ENCODE measurements at regions not wholly inside any gene's neighbourhood (a gene's known extent, or its start where the extent isn't known, plus 50 kb on each side); places are given as distances from the start of the nearest gene placed in this dataset.
"Not testable (repeated sequence)": the region's sequence is repeated elsewhere in the genome, so short reads cannot be mapped to it uniquely, and the experiment has no call there.

DNA sequence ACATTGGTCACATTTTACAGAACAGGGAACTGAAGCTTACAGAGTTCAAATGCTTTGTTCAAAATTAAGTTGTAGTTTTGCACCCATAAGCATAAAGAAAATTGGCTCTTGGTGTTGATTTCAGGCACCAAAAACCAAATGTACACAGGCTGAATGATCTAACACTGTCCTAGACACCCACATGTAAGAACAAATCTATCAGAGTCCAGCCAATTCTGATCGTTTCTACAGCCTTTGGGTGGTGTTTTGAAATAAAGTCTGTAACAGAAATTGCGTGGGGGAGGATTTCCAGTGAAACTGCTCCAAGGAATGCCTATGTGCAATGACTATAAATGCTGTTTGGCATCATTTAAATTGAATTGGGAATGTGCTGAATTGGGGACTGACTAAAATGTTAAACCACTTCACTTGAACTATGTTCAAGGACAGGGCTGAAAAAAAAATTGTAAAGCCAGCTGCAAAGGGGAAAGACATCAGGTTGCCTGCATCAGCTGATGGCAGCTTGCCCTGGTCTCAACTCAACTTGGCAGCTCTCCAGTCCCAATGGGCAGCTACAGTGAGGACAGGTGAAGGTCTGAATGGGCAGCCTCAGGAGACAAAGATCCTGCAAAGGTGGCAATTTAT, 92.2 kb upstream of the TRPC7 start:
- intact Hi-C loops (cut with DNase I), result no loop called here
- DNase-seq (no peak), ATAC-seq (no peak)

DNA sequence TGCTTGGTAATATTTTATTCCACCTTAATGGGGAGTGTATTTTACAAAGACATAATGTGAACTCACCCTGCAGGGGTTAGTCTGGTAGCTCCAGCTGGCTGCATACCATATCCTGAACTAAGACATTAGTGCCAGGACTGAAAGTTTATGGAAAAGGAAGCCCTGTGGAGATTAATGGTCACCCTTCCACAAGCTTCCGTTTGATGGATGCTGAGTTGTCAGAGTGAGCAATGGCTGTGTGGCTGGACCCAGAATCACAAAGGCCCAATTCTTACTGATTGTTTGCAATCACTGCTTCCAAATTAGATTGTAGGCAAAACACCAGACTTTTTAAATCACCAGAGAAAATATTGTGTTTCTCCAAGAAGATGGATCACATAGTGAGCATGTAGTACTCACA, 90.1 kb upstream of the TRPC7 start:
- ATAC-seq, result no peak
- intact Hi-C loops (cut with DNase I), result no loop called here
- DNase-seq, result no peak

DNA sequence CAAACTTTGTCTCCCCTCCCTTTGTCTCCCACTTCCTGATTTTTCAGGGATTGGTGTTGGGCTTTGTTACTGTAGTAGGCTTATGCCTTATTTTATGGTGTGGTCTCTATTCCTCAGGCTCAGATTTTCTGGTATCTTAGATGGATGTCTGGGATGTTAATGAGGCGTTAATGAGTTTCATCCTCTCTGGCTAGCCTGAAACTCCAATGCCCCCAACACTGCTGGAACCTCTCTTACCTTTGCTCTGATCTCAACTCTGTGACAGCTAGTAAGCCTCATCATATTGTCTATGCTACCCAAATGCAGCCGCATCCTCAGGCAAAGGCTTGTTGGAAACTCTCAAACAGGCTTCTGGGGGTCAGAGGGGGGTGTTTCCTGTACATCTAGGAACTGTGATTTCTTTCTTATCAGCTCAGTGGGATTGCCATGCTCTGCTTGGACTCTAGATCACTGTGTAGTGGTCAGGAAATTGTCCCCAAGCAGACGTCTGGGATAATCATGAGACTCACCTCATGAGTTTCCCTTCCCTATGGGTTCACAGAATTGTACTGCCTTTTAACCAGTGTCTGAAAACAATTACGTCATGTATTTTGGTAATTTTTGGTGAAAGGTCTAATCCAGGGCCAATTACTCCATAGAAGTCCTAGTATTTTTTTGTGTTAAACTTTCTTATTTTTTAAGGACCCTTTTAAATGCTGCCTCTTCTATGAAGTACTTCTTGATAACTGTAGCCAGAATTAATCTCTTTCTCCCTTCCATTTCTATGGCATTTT, 88.8 kb upstream of the TRPC7 start:
- intact Hi-C loops (cut with DNase I), result no loop called here
- no peak for ATAC-seq

DNA sequence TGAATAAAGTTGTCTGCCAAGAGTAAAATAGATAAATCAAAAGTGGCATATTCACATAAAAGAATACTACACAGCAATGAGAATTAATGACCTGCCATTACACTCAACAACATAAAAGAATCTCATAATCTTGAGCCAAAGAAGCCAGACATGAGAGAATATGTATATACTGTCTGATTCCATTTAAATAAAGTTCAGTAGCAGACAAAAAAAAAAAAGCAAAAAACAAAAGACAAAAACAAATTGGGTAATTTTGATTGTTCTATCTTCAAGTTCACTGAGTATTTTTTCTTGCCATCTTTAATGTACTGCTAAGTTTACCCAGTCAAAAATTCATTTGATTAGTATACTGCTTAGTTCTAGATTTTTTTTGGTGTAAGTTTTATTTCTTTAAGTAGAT, 87.9 kb upstream of the TRPC7 start:
- intact Hi-C loops (cut with DNase I), result no loop called here
- DNase-seq, result no peak
- no peak for ATAC-seq

More for the DNA sequence above, 88.8 kb upstream of the TRPC7 start:
- DNase-seq, result no peak

DNA sequence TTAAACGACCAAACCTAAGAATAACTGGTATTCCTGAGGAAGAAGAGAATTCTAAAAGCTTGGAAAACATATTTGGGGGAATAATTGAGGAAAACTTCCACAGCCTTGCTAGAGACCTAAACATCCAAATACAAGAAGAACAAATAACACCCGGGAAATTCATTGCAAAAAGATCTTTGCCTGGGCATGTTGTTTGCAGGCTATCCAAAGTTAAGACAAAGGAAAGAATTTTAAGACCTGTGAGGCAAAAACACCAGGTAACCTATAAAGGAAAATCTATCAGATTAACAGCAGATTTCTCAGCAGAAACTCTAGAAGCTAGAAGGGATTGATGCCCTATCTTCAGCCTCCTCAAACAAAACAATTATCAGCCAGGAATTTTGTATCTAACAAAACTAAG, 82.2 kb upstream of the TRPC7 start:
- intact Hi-C loops (cut with DNase I); ATAC-seq; DNase-seq: not testable (repeated sequence)

DNA sequence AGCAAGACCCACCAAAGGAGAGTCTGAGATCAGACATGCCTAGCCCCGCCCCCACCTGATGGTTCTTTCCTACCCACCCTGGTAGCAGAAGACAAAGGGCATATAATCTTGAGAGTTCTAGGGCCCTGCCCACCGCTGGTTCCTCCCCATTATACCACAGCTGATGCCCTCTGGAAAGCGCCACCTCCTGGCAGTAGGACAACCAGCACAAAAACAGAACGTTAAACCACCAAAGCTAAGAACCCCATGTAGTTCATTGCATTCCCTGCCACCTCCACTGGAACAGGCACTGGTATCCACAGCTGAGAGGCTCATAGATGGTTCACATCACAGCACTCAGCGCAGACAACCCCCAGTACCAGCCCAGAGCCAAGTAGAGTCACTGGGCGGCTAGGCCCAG, 81.2 kb upstream of the TRPC7 start:
- ATAC-seq (no peak), DNase-seq (no peak)
- intact Hi-C loops (cut with DNase I), result no loop called here

DNA sequence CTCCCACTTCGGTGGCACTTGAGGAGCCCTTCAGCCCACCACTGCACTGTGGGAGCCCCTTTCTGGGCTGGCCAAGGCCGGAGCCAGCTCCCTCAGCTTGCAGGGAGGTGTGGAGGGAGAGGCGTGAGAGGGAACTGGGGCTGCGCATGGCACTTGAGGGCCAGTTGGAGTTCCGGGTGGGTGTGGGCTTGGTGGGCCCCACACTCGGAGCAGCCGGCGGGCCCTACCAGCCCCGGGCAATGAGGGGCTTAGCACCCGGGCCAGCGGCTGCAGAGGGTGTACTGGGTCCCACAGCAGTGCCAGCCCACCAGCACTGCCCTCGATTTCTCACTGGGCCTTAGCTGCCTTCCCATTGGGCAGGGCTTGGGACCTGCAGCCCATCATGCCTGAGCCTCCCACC, 78.8 kb upstream of the TRPC7 start:
- intact Hi-C loops (cut with DNase I); ATAC-seq; DNase-seq: not testable (repeated sequence)

DNA sequence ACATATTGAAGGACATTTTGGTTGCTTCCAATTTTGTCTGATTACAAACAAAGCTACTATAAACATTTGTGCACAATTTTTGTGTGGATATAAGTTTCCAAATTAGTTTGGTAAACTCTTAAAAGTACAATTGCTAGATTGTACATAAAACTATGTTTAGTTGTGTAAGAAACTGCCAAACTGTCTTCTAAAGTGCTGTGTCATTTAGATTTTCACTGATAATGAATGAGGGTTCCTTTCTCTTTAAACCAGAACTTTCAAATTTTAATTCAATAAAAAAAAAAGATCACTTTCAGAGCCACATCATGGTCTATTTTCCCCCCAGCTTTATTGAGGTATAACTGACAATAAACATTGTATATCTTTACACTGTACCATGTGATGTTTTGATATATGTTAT, 74.0 kb upstream of the TRPC7 start:
- intact Hi-C loops (cut with DNase I), result no loop called here
- ATAC-seq, result no peak
- no peak for DNase-seq

DNA sequence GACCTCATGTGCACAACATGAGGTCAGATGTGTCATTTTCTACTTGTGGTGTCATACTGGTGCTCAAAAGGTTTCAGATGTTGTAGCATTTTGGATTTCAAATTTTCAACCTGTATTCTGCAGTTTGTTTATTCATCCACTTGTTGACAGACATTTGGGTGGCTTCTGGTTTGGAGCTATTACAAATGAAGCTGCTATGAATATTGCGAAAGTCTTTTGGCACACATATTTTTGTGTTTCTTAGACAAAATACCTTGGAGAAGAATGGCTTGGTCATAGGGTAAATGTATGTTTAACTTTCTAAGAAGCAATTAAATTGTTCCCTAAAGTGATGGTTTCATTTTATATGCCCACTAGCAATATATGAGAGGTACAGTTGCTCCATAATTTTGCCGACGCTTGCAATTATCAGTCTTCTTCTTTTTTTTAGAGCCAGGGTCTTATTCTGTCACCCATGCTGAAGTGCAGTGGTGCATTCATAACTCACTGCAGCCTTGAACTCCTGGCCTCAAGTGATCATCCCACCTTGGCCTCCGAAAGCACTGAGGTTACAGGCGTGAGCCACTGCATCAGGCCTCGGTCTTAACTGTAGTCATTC, 70.7 kb upstream of the TRPC7 start:
- DNase-seq (no peak), ATAC-seq (no peak)
- intact Hi-C loops (cut with DNase I), result no loop called here

DNA sequence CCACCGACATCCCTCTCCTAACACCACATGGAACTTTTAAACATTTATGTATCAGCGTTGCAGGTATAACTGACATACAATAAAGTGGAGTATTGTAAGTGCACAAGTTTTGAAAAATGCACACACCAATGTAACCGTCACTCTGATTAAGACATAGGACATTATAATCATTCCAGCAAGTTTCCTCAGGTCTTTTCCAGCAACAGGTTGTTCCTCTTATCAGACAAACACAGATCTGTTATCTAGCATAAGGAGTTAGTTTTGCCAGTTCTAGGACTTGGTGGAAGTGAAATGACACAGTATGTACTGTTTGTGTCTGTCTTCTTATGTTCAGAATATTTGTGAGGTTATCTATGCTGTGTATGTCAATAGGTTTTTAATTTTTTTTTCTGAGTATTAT, 69.5 kb upstream of the TRPC7 start:
- DNase-seq (no peak), ATAC-seq (no peak)
- intact Hi-C loops (cut with DNase I), result no loop called here

DNA sequence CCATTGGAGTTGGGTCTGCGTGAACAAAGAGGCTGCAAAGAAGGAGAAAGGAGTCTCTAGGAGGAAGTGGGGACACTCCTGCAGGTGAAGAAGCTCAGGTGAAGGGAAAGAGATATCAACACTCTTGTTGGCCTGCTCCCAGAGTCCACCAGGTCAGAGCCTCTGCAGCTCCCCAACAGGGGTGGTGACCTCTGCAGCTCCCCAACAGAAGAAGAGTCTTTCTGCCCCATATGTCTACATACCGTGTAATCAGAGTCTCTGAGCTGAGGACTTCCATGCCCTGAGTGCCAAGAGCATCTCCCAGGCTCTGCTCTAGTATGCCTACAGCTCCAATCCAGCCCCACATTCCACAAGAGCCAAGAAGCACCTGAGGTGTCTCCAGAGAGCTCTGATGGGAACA, 67.4 kb upstream of the TRPC7 start:
- ATAC-seq, result no peak
- intact Hi-C loops (cut with DNase I), result no loop called here
- DNase-seq, result no peak

DNA sequence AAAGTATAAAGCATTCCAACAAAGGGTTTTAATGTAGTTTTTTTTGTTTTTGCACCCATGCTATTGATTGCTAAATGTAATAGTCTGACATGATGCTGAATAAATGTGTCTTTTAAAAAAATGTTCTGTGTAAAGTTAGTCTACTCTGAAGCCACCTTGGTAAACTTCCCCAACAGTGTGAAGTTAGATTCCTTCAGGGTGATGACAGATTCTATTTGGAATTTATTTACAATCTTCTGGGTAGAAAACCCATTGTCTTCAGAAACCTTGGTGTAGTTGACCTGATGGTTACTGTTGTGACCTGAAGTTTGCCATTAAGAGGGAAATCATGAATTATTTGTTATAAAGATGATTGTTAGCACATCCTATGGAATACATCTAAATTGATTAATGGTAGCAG, 64.7 kb upstream of the TRPC7 start:
- intact Hi-C loops (cut with DNase I), result no loop called here
- DNase-seq (no peak), ATAC-seq (no peak)

DNA sequence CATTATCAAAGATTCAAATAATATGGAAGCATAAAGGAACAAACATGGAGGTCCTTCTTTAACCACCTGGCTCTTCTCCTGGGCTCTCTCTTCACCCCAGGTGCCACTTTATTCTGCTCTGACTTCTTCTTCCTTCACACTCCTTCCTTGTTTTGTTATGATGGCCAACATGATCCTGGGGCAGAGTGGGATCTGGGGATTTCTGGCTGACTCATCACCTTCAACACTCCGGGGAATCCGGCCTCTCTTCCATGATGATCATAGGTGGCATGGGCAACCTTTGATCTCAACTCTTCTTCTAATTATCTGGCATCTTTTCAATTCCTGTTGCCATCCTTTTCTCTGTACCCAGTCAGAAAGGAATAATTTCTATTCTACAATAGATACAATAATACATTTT, 62.1 kb upstream of the TRPC7 start:
- intact Hi-C loops (cut with DNase I), result loop anchor here (5.0 to 10.0 kb wide), 2 partner anchors 183 to 185 kb away; no protein-coding TSS in a partner anchor
- DNase-seq, result no peak
- no peak for ATAC-seq

DNA sequence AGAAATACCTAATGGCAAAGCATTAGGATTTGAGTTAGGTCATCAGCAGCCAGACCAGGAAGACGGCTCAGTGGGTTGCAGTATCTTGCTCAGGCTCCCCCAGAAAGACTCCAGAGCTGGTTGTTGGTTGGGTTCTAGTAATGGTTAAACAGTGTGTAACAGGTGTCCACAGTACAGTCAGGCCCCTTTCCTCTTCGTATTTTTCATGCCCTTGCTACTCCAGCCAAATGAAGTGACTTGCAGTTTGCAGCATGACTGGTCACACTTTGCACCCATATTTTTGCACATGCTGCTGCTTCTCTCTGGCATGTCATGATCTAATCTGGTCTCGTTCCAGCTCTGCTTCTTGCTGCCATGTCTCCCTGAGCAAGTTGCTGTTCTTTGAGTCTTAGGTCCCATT, 60.6 kb upstream of the TRPC7 start:
- ATAC-seq (no peak), DNase-seq (no peak)
- intact Hi-C loops (cut with DNase I), result loop anchor here (5.0 to 10.0 kb wide), 2 partner anchors 181 to 184 kb away; no protein-coding TSS in a partner anchor

DNA sequence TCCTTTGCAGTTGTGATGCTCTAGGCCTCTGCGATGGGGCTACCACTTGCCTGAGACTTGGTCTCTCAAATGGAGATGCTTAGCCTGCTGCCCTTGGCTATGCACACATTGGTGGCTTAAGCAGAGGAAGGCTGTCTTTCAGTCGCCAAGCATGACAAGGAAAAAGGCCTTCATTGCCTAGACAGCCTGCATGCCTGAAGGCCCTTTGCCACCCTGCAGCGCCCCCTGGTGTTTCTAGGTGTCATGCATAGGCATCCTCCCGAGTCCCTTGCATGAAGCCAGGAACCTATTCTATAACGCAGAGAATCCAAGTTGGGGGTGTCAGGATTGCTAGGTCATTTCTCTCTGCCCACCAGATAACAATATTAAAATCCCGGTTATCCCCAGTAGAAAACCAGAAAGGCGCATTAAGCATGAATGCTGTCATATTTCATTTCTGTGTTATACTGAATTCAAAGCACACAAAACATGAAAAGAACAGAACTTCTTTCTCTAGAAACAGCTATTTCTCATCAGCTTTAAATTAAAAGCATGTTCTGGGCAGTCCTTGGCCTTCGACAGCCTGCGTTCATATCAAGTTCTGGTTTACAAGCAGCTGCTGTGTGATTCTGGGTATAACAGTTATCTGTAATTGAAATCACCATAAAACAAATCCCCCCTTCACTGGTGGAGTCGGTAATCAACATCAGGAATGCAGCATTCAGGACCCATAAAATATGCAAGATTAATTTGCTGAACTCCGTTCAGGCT, 59.7 kb upstream of the TRPC7 start:
- ATAC-seq, result peak in 1 of 2 donors; percentile 69
- DNase-seq, result peak; percentile 75
- intact Hi-C loops (cut with DNase I), result loop anchor here (5.0 to 10.0 kb wide), 3 partner anchors 173 to 183 kb away; no protein-coding TSS in a partner anchor

DNA sequence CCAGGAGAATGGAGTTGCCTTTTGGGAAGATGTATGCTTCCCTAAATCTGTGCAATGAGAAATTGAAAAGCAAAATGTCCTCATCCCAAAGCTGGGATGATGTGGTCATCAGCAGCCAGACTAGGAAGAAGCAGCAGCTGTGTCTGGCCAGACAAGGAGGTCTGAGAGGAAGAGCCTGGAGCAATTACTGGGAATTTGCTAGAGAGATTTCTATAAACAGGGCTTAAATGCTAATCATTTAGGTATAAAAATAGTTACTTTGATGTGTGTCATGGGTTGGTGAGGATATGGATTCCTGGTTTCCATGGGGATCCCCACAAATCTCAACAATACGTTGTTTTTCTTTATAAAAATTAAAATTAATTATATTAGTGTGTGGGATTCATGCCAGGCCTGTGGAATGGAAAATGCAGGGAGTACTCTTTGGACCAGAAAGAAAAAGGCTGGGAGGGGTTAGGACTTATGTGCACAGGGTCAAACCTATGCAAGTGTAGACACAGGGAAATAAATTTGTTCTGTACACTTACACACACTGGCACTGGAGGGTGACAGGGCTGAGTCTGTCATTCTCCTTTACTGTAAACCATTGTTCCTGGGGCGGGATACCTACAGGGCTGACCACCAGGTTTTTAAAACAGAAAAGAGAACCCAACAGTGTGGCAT, 58.7 kb upstream of the TRPC7 start:
- intact Hi-C loops (cut with DNase I), result loop anchor here (5.0 to 10.0 kb wide), 2 partner anchors 172 to 179 kb away; no protein-coding TSS in a partner anchor
- DNase-seq (no peak), ATAC-seq (no peak)

DNA sequence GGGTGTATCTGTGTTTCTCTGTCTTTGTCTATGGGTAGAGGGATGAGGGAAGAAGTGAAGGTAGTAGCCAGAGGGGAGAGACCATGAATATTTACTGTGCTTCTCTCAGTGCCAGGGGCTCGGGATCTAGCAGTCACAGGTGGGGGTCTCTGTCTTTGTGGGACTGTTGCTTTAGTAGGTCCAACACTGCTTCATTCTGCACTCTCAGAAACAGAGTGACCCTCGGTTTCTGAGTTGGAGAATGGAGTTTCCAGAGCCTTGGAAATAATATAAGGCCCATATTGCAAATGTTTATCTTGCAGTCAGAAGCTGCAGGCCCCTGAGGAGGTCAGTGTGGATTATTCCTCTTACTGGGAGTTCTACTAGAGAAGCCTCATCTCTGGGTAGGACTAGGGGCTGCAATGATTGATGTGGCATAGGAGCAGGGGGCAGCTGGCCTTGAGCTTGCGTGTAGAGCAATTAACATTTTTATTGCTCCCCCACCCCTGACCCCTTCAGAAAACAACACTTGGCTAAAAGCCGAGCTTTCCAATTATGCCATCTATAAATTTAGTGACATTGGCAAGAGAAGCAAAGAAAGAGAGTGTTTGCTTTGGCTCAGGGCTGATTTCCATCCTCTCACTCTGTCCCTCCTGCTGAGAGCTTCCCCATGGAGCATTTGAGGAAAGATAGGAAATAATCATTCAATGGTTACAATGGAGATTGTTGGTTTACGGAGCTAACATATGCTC, 55.0 kb upstream of the TRPC7 start:
- intact Hi-C loops (cut with DNase I), result loop anchor here (5.0 to 10.0 kb wide), 2 partner anchors 168 to 176 kb away; no protein-coding TSS in a partner anchor

DNA sequence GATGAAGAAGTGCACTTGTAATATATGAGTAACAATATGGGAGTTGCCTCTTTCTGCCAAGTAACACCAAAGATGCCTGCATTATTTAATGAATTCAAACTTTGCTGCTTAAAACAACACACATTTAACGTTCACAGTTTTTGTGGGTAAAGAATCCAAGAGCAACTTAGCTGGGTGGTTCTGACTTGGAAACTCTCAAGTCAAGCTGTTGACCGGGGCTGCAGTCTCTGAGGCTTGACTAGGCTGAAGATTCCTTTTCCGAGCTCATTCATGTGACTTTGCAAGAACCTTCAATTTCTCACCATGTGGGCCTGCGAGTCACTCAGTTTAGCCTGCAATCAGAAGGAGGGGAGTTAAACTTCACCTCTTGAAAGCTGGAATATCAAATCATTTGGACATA, 53.0 kb upstream of the TRPC7 start:
- no peak for ATAC-seq
- DNase-seq, result no peak
- intact Hi-C loops (cut with DNase I), result no loop called here

More for the DNA sequence above, 55.0 kb upstream of the TRPC7 start:
- ATAC-seq, result no peak
- DNase-seq, result no peak

Measured in left cardiac atrium (tissue), 4 donors.